ENCODE measurements at regions not wholly inside any gene's neighbourhood (a gene's known extent, or its start where the extent isn't known, plus 50 kb on each side); places are given as distances from the start of the nearest gene placed in this dataset.

- no peaks in the 10 kb centered on the region for H3K27me3 Mint-ChIP-seq (ENCODE audit: insufficient read depth, unreplicated experiment)
- H3K27ac Mint-ChIP-seq (ENCODE audit: unreplicated experiment) = no peak overlapping the region
- H3K9me3 ChIP-seq = peaks cover 9% of the 10 kb centered on the region; the same call in 1 of the 2 replicates
- H3K27me3 ChIP-seq (replicated peaks; ENCODE audit: control insufficient read depth, insufficient read depth, low read length) = no peaks in the 10 kb centered on the region
- no peaks in the 10 kb centered on the region for H3K4me1 ChIP-seq
- BruUV-seq (replicated peaks) = no TSS peak
- H3K36me3 ChIP-seq (ENCODE audit: control insufficient read depth, insufficient read depth, low read length) = no peaks in the 10 kb centered on the region
- DNase-seq = no peak
- H3K4me3 ChIP-seq (ENCODE audit: low read depth, low read length) = no peak overlapping the region
- ChIA-PET CTCF (no interaction called here), POLR2A (no interaction called here)
- H3K4me3 Mint-ChIP-seq (ENCODE audit: unreplicated experiment) = no peak overlapping the region
- TF ChIP-seq CTCF (IDR thresholded peaks at IDR 0.05; ENCODE audit: insufficient read depth in 1 of 2, low read depth in 1 of 2, low read length in 1 of 2, severe bottlenecking in 1 of 2, unreplicated experiment in 1 of 2) = no peak
- intact Hi-C loops (cut with micrococcal nuclease; ENCODE audit: unreplicated experiment) = no loop called here
- no peaks in the 10 kb centered on the region for H3K36me3 Mint-ChIP-seq (ENCODE audit: insufficient read depth, unreplicated experiment)
- no peaks in the 10 kb centered on the region for H3K4me1 Mint-ChIP-seq (ENCODE audit: low read depth, unreplicated experiment)
- H3K9me3 Mint-ChIP-seq (ENCODE audit: unreplicated experiment) = peaks cover 3% of the 10 kb centered on the region
Observed at GRCh38 chr12:20232931-20233675, 135.2 kb upstream of the PDE3A start.

- peaks cover 9% of the 10 kb centered on the region for H3K9me3 Mint-ChIP-seq (ENCODE audit: unreplicated experiment)
- no TSS peak for BruUV-seq (replicated peaks)
- no peak overlapping the region for H3K4me3 ChIP-seq (ENCODE audit: low read depth, low read length)
- CTCF ChIA-PET = no interaction called here
- H3K27me3 ChIP-seq (replicated peaks; ENCODE audit: control insufficient read depth, insufficient read depth, low read length) = no peaks in the 10 kb centered on the region
- POLR2A ChIA-PET = no interaction called here
- H3K4me3 Mint-ChIP-seq (ENCODE audit: unreplicated experiment) = no peak overlapping the region
- no peaks in the 10 kb centered on the region for H3K36me3 Mint-ChIP-seq (ENCODE audit: insufficient read depth, unreplicated experiment)
- no peak overlapping the region for H3K27ac Mint-ChIP-seq (ENCODE audit: unreplicated experiment)
- no peak for DNase-seq
- no peak for TF ChIP-seq CTCF (IDR thresholded peaks at IDR 0.05; ENCODE audit: insufficient read depth in 1 of 2, low read depth in 1 of 2, low read length in 1 of 2, severe bottlenecking in 1 of 2, unreplicated experiment in 1 of 2)
- H3K36me3 ChIP-seq (ENCODE audit: control insufficient read depth, insufficient read depth, low read length) = no peaks in the 10 kb centered on the region
- H3K4me1 Mint-ChIP-seq (ENCODE audit: low read depth, unreplicated experiment) = no peaks in the 10 kb centered on the region
- intact Hi-C loops (cut with micrococcal nuclease; ENCODE audit: unreplicated experiment) = no loop called here
- H3K27me3 Mint-ChIP-seq (ENCODE audit: insufficient read depth, unreplicated experiment) = no peaks in the 10 kb centered on the region
- H3K9me3 ChIP-seq = peaks cover 5% of the 10 kb centered on the region; the same call in 1 of the 2 replicates
- H3K4me1 ChIP-seq = no peaks in the 10 kb centered on the region
Observed at GRCh38 chr12:20234474-20234873, 133.9 kb upstream of the PDE3A start.

- Histone ChIP-seq H3K4me3 (ENCODE audit: low read depth, low read length) (no peak overlapping the region), H3K27me3 (replicated peaks; ENCODE audit: control insufficient read depth, insufficient read depth, low read length) (no peaks in the 10 kb centered on the region), H3K9me3 (no peaks in the 10 kb centered on the region), H3K36me3 (ENCODE audit: control insufficient read depth, insufficient read depth, low read length) (no peaks in the 10 kb centered on the region), H3K4me1 (no peaks in the 10 kb centered on the region)
- peaks cover 9% of the 10 kb centered on the region for H3K9me3 Mint-ChIP-seq (ENCODE audit: unreplicated experiment)
- intact Hi-C loops (cut with micrococcal nuclease; ENCODE audit: unreplicated experiment) = no loop called here
- H3K4me1 Mint-ChIP-seq (ENCODE audit: low read depth, unreplicated experiment) = no peaks in the 10 kb centered on the region
- TF ChIP-seq CTCF (IDR thresholded peaks at IDR 0.05; ENCODE audit: insufficient read depth in 1 of 2, low read depth in 1 of 2, low read length in 1 of 2, severe bottlenecking in 1 of 2, unreplicated experiment in 1 of 2) = no peak
- H3K27me3 Mint-ChIP-seq (ENCODE audit: insufficient read depth, unreplicated experiment) = no peaks in the 10 kb centered on the region
- DNase-seq = no peak
- CTCF ChIA-PET = no interaction called here
- no TSS peak for BruUV-seq (replicated peaks)
- H3K4me3 Mint-ChIP-seq (ENCODE audit: unreplicated experiment) = no peak overlapping the region
- H3K27ac Mint-ChIP-seq (ENCODE audit: unreplicated experiment) = no peak overlapping the region
- no peaks in the 10 kb centered on the region for H3K36me3 Mint-ChIP-seq (ENCODE audit: insufficient read depth, unreplicated experiment)
- POLR2A ChIA-PET = no interaction called here
Observed at GRCh38 chr12:20237091-20237490, 131.2 kb upstream of the PDE3A start.
